ENCODE measurements at regions not wholly inside any gene's neighbourhood (a gene's known extent, or its start where the extent isn't known, plus 50 kb on each side); places are given as distances from the start of the nearest gene placed in this dataset.

DNA sequence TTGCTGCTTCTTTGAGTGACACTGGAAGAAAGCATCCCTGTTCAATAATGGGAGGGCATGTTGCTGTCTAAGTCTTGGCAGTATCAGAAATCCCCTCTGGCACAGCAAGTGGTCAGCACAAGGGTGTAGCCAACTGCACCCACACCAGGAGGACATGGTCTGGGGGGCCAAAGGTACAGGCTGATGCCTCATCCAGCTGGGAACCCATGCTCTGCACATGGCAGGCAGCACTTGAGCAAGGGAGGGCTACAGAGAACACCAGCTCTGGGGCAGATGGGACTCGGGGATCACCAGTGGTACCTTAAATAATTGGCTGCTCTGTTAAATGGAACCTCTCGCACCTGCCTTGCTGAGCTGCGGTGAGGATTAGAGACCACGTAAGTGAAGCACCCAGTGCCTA is 265.2 kb downstream of the SYK start:
- no peak for DNase-seq (ENCODE audit: low read depth, low spot score)

DNA sequence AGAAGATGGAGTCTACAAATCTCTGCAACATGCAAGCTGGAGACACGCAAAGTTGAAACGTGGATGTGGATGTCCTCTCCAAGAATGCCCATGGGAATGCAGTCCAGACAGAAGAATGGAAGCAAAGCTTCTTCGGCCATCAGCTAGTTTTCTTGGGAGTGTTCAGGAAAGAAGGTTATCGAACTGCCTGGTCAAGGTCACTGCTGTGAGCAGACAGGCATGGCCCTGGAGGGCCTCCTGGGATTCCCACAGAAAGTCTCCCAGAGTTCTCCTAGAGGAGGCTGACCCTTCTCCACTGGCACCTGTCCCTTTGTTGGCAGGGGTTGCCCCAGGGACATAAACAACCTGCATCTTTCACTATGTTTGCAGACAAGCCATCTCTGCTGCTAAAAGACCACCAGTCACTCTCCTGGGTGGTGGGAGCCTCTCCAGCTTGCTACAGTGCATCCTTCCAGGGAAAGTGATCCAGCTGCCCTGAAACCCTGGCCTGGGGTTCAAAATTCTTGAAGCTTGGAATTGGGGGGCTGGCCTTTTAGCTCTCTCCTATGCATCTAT is 265.8 kb downstream of the SYK start:
- no peak for DNase-seq (ENCODE audit: low read depth, low spot score)

DNA sequence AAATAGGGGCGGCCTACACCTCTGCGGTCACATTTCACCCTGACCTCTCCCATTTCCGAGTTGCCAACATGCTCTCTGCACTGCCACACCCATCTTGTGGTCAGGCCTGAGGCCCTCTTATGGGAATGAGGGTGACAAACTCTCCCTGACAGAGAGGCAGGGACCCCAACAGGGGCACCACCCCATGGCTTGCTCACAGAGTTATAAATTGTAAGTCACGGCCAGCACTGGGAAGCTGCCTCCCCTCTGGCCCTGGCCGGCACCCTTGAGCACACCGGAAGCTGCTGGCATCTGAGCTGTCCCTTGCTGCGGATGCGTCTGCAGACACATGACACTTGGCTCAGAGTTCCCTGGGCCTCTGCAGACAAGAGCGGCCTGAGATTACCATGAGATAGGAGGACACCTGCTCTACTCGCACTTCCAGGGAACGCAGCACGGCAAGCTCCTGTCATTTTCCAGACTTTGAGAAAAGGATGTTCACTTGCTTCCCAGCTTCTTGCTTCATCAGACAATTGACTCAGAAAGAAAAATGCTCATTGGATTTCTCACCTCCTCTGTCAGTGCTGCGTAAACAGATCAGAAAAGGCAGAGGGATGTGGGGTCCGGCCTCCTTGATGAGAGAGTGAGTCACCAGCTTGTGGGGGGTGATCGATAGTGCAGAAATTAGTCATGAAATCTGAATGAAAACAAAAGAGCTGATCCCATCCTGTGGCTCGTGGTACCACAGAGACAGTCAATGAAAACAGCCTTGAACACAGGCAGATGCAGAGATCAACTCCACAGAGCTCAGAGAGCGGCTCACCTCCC is 269.8 kb downstream of the SYK start:
- DNase-seq (ENCODE audit: low read depth, low spot score) = peak; percentile 65

DNA sequence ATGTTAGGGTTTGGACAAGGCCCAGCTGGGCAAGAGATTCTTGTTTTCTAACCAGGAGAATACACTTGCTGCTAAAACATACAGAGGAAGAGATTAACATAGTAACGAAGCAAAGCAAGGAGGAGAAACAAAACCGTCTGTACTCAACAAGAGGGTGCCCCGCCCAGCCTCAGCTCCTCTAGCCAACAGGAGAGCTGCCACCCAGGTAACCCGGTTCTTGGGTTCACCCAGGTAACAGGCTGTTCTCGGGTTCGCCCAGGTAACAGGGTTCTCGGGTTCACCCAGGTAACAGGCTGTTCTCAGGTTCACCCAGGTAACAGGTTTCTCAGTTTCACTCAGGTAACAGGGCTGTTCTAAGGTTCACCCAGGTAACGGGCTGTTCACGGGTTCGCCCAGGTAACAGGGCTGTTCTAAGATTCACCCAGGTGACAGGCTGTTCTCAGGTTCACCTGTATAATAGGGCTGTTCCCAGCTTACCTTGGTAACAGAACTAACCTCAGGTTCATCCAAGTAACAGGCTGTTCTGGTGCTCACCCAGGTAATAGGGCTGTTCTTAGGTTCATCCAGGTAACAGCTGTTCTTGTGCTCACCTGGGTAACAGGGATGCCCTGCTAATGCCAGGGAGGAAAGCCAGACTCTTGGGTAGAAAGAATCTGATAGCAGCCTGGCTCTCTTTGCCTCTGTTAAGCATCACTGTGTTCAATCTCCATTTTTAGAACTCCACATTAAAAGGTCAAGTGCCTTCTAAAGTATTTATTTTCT is 271.6 kb downstream of the SYK start:
- DNase-seq (ENCODE audit: low read depth, low spot score) = no peak

DNA sequence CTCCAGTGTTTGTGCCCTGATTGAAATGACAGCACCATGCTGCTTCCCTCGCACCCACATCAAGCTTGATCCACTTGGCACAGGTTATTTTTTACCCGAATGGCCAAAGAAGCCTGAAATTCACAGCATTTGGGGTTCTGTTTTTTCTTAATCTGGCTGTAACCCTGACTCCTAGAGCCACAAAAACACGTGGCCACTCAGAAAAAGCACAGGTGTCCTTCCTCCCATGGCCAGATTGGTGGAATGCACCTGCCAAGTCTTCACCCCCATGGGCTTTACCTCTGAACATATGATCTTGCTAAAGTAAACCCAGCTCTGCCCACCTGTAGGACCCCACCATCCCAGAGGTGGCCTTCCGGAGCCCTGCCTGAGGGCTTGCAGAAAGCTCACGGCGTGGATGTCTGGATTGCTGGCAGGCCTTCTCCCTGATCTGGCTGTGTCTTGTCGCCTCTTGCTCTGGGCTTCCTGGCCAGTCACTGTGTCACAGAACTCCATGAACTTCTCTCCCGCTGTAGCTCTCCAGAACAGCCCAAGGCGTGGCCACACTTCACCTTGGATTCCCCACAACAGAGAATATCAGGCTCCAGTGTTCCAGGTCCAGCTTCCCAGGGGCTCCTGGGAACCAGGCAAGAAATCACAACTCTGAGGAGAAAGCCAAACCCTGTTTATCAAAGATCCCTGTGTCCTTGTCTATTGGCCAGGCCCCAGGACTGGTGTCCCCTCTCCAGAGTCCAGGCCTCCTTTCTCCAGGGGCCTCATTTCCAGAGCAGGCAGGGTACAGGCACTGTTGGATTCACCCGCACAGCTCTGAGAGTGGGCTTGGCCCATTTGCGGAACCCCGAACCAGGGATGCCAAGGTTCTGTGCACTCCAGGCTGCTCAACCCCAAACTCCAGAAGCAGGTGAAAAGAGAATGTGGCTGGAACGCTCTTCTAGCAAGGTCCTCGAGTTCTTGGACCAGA is 272.5 kb downstream of the SYK start:
- no peak for DNase-seq (ENCODE audit: low read depth, low spot score)

DNA sequence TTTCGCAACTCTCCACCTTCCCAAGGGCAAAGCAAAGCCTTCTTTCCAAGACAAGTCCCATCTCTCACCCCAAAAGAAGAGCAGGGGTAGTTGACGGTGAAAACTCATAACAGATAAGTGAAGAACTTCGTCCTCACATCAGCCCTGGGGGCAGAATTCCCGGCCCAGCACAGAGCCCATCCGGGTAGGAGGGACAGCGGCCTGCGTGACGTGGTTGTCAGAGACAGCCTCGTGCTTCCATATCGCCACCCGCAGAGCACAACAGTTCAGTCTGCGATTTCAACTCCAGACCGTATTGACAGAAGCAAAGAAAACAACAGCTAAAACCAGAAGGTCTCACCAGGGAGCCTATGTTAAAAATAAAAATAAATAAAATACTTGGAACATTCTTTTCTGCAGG is 273.2 kb downstream of the SYK start:
- no peak for DNase-seq (ENCODE audit: low read depth, low spot score)

DNA sequence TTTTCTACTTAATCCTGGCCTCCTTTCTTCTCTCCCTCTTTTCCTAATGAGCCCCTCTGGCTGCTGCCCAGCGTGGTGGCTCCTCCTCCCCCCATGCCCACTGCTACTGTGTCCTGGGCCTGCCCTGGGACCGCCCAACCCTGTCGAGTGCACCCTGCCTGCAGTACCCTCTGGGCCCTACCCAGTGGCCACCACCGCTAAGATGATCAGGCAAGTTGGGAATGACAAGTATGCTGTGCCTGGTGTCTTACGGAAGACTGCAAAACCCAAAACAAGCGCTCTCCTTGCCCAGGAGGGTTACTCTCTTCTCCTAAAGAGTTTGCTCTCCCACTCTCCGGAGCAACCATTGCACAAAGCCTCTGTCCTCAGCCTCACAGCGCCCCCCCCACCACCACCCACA is 273.7 kb downstream of the SYK start:
- DNase-seq (ENCODE audit: low read depth, low spot score) = no peak

DNA sequence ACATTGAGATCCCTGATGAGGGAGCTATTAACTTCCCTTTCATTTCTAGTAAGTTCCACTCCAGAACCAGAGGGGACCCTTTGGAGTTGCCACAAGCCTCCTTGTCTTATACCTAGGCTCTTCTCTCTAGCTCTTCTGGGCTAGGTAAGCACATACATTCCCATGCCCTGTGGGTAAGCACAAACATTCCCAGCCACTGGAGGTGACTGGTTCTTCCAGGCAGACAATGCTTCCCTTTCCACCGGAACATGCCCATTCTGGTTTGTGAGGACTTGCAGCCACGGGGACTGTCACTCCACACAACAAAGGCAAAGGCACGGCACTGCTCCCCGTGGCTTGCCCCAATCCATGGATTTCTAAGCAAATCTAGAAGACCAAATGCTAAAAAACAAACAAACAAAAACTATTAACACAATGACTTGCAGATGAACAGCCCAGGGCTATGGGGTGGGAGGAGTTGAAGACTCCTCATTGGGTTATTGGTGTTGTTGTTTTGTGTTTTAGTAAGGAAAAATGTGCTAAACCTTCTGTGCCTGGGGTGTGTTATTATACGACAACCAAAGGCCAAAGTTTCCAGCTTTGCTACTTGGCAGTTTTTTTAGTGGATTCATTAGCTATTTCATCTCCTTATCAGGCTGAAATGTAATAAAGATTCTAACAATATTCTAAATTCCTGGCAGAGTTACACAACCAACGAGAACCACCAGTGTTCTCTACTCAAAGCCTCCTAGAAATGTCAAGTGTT is 276.2 kb downstream of the SYK start:
- DNase-seq (ENCODE audit: low read depth, low spot score) = peak; percentile 25

DNA sequence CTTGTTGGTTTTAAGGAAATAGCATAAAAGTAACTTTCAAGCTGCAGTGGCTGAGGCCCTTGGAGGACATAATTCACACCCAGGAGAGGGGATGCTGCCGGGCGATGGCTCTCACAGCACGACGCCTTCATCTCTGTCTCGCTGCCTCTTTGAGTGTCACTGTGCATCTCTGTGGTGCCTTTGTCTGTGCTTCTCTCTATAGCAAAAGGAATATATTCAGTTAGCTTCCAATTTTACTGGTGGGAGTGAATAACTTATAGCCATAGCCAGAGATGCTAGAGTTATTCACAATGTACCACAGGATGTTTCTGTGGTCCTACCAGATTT is 276.7 kb downstream of the SYK start:
- no peak for DNase-seq (ENCODE audit: low read depth, low spot score)

DNA sequence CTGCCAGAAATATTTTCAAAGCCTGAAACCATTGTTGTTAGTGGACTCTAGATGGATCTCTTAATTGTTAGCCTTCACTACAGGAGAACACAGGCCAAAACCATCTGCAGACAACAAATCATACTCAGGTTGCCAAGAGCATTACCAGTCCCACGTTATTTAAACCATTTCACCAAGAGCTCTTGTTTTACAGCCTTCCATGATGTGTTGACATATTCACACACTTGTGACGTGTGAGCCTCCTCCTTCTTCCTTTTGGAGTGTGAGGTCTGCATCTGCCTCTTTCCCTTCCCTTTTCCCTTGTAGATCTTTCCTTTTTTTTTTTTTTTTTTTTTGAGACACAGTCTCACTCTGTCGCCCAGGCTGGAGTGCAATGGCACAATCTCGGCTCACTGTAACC is 279.0 kb downstream of the AUH start:
- no peak for DNase-seq (ENCODE audit: low read depth, low spot score)

DNA sequence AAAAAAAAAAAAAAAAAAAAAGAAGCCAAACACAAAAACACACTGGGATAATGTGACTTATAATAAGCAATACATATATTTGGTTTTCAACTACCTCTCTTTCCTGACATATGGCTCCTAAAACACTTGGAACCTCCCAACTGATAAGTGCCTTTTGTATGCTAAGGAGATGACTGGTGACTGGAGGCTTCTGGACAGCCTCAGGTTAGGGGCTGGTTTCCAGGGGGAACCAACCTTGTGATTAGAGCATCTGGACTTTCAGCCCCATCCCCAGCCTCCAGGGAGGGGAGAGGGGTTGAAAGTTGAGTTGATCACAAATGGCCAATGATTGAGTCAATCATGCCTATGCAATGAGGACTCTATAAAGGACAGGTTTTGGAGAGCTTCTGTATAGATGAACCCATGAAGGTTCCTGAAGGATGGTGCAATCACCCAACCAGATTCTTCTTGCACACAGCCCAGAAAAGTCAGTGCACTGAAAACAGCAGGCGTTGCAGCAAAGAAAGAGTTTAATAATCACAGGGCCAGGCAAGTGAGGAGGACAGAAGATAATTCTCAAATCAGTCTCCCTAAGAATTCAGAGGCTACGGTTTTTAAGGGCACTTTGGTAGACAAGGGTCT is 276.7 kb downstream of the AUH start:
- DNase-seq (ENCODE audit: low read depth, low spot score) = no peak

DNA sequence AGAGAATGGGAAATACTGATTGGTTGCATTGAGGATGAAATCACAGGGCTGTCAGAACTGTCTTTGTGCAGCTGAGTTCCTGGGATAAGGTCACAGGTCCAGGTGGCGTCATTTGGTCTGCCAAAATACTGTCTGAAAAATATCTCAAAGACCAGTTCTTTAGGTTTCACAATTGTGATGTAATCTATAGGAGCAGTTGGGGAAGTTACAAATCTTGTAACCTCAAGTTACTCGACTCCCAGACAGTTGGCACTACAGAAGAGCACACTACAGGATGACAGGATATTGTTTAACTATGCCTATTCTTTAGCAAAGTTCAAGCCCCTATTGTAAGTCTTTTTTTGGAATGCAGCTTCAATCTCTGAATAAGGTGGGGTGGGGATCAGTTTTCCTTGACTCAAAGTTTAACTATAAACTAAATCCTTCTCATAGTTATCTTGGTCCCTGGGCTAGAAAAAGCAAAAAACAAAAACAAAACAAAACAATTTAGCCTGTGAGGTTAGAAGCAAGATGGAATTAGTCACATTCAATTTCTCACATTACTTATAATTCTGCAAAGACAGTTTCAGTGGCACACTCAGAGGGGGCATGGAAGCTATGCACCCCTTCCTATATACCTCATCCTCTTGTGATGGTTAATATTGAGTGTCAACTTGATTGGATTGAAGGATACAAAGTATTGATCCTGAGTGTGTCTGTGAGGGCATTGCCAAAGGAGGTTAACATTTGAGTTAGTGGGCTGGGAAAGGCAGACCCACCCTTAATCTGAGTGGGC is 276.0 kb downstream of the AUH start:
- DNase-seq (ENCODE audit: low read depth, low spot score) = no peak

DNA sequence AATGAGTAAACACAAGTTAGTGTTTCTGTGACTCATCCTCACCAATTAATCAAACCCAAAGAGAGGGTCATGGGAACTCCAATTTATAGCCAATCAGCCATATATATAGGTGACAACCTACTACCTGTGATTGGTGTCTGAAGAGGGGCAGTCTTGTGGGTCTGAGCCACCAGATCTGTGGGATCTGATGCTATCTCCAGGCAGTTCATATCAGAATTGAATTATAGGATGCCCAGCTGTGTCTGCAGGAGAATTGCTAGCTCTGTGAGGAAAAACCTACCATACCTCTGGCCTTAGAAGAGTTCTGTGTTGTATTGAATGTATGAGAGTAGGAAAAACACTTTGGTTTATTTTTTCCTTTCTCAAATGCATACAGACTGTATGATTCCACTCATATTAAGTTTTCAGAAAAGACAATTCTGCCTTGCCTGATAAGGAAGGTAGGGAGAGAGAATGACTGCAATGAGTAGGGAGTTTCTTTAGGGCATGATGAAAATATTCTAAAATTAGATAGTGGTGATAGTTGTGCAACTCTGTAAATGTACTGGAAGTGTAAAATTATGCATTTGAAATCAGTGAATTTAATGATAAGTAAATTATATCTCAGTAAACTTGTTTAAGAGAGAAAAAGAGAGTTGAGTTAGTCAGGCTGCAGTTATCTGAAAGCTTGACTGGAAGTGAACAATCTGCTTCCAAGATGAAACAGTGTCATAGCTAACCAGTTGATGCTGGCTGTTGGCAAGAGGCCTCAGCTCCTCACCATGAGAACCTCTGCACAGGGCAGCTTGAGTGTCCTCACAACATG is 274.9 kb downstream of the AUH start:
- no peak for DNase-seq (ENCODE audit: low read depth, low spot score)

DNA sequence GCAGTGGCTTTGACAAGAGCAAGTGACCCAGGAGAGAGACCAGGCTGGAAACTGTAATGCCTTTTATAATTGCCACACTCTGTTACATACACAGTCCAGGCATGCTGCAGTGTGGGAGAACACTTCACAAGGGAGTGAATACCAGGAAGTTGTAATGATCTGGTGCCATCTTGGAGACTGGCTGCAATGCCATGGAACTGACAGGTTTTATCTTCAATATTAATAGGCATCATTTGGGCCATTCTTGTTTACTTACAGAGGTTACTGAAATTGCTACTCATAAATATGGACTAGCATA is 274.3 kb downstream of the AUH start:
- DNase-seq (ENCODE audit: low read depth, low spot score) = no peak

DNA sequence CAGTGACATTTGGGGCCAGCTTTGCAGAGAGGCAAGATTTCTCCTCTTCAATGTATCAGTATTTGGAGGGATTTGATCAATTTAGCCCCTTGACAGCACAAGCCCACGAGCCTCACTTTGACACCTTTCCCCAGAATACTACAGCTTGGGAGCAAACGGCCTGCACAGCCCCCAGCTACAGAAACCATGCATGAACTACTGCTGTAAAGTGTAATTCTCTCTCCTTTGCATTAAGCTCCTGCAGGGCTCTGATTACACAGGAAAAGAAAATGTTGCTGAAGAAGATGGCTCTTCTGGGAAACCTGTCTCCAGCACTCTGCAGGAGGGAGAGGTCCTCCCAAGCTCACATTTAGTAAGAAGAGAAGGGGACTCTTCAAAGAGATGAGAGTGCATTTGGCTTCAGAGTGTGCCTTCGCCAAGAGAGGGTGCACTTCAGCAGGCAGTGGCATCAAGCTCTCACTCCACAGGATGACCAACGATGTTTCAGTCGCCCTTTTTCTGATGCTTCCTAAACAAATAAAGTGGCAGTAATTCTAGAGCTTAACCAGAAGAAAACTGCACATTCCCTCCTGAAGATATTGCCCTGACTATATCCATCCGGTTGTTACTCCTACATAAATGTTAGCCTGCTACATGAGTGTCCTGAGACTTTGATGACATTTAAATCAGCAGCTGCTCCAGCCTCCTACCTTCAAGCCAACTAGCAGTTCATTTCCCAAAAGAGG is 272.2 kb downstream of the AUH start:
- peak; percentile 54 for DNase-seq (ENCODE audit: low read depth, low spot score)

DNA sequence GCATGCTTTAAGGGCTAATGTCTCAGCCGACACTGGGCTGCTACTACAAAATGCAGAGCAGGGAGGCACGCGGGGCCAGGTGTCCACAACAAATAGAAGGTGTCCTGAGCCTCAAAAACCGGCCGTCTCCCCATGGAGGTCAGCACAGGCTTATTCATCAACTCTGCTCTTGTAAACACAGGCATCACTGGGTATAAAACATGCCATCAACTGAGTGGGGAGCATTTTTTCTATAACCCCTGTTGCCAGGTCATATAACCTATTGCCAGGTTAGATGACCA is 271.6 kb downstream of the AUH start:
- no peak for DNase-seq (ENCODE audit: low read depth, low spot score)

DNA sequence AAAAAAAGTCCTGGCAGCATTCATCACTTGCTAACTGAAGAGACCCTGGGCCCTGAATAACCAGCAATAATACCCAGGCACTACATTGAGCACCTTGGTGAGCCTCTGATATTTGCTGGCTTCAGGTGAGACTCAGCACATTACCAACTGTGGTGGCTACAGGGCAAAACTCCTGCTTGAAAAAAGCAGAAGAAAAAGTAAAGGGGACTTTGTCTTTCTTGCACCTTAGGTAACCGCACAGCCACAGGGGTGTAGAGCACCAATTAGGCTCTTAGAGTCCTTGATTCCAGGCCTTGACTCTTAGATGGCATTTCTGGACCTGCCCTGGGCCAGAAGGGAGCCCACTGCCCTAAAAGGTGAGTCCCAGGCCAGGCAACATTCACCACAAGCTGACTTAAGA is 269.5 kb downstream of the AUH start:
- DNase-seq (ENCODE audit: low read depth, low spot score) = no peak

DNA sequence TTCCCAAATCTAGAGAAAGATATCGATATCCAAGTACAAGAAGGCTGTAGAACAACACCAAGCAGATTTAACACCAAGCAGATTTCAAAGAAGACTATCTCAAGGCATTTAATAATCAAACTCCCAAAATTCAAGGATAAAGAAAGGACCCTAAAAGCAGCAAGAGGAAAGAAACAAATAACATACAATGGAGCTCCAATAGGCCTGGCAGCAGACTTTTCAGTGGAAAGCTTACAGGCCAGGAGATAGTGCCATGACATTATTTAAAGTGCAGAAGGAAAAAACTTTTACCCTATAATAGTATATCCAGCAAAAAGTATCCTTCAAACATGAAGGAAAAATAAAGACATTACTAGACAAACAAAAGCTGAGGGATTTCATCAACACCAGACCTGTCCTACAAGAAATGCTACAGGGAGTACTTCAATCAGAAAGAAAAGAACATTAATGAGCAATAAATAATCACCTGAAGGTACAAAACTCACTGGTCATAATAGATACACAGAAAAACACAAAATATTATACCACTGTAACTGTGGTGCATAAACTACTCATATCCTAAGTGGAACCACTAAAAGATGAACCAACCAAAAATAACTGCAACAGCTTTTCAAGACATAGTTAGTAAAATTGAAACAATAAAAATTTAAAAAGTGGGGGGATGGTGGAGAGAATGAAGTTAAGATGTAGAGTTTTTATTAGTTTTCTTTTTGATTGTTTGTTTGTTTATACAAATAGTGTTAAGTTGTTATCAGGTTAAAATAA is 267.2 kb downstream of the AUH start:
- DNase-seq (ENCODE audit: low read depth, low spot score) = no peak

All from astrocyte of the hippocampus (primary cell).